HFF-Myc (cell line): ENCODE measurements at regions not wholly inside any gene's neighbourhood (a gene's known extent, or its start where the extent isn't known, plus 50 kb on each side); places are given as distances from the start of the nearest gene placed in this dataset.
"Not testable (repeated sequence)": the region's sequence is repeated elsewhere in the genome, so short reads cannot be mapped to it uniquely, and the experiment has no call there.

ENCODE experiments used
- DNase-seq: peaks from one replicate; pipeline ENCODE4 v3.0.0-alpha.2; 2011; ENCODE audit warnings: low read depth; ENCODE audit errors: extremely low read depth
- H3K4me3 ChIP-seq: replicated peaks from 2 replicates; pipeline ENCODE4 v1.5.1; 2011; ENCODE audit warnings: low read depth, mild to moderate bottlenecking, control low read depth, low read length
- CTCF ChIP-seq: IDR thresholded peaks from 2 replicates; pipeline ENCODE4 v1.5.1; 2012; ENCODE audit warnings: mild to moderate bottlenecking, low read depth, low read length, control low read depth; ENCODE audit errors: missing control alignments

GRCh38 chr3:182509844-182510460, 283.4 kb upstream of the ATP11B start:
- no peak overlapping the region for H3K4me3 ChIP-seq
- no peak for DNase-seq

GRCh38 chr3:182514236-182514964, 278.9 kb upstream of the ATP11B start:
- no peak for DNase-seq
- TF ChIP-seq CTCF = no peak
- no peak overlapping the region for H3K4me3 ChIP-seq

More at GRCh38 chr3:182509844-182510460, 283.4 kb upstream of the ATP11B start:
- TF ChIP-seq CTCF = no peak

- no peak overlapping the region for H3K4me3 ChIP-seq
- no peak for TF ChIP-seq CTCF
- DNase-seq = no peak
These were observed 276.5 kb upstream of the ATP11B start for GRCh38 chr3:182516597-182517336.

- DNase-seq = no peak
- no peak for TF ChIP-seq CTCF
- no peak overlapping the region for H3K4me3 ChIP-seq
These were observed 273.7 kb upstream of the ATP11B start for GRCh38 chr3:182519569-182519968.

GRCh38 chr3:182521339-182521738, 272.0 kb upstream of the ATP11B start:
- TF ChIP-seq CTCF = no peak
- no peak for DNase-seq
- H3K4me3 ChIP-seq = no peak overlapping the region

- not testable (repeated sequence) for H3K4me3 ChIP-seq, DNase-seq
These were observed 269.9 kb upstream of the ATP11B start for GRCh38 chr3:182523424-182523823.

- no peak overlapping the region for H3K4me3 ChIP-seq
- no peak for TF ChIP-seq CTCF
- DNase-seq = no peak
These were observed 269.5 kb upstream of the ATP11B start for GRCh38 chr3:182523836-182524235.
